Ecto neural progenitor cell (in vitro differentiated cells): ENCODE measurements at regions not wholly inside any gene's neighbourhood (a gene's known extent, or its start where the extent isn't known, plus 50 kb on each side); places are given as distances from the start of the nearest gene placed in this dataset.

Experiments used
- DNase-seq: peaks from one replicate; pipeline ENCODE4 v3.0.0-alpha.2; 2018; ENCODE audit warnings: low spot score

GRCh38 chr18:21997207-21998143 is 171.9 kb upstream of the GATA6 start:
- no peak for DNase-seq

DNA sequence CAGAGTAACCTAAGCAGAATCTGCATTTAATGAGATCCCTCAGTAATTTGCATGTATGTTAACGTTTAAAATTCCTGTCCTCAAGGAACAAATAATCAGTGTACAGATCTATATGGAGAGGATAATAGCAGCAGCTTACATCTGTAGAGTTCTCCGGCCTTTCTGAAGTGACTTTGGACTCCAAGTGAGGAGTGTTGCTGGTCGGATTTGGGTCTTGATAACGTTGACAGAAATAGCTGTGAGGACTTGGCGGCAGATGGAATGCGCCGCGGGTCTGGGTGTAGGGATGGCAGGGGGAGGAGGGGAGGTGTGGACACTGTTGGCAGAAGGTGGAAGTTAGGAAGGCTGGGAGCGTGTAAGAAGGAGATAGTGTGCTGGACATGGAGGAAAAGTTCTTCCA is 170.9 kb upstream of the GATA6 start:
- no peak for DNase-seq

DNA sequence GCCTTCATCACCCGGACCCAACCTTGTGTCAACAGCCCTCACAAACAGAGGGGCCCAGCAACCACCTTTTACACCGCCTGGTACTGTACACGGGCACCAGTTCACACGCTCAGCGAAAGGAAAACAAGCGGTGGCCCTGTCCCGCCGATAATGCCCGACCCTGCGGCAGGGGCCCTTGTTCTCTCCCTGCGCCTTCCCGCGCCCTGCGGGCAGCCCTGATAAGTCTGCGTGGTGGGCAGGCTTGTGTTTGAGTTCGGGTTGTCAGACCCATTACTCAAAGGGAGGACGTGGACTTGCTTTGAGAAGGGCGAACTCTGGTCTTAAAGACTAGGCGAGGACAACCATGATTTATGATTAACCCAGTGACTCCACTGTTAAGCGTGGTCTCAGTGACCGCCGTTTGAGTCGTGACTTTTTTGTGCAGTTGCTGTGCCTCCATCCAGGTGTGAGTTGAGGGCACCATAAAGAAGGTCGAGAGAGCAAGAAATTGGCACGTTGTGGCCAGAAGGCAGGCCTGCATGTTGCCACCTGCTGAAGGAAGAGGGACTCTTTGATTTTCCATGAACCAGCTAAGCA is 167.4 kb upstream of the GATA6 start:
- DNase-seq = no peak

GRCh38 chr18:22005191-22005841 is 164.1 kb upstream of the GATA6 start:
- no peak for DNase-seq

DNA sequence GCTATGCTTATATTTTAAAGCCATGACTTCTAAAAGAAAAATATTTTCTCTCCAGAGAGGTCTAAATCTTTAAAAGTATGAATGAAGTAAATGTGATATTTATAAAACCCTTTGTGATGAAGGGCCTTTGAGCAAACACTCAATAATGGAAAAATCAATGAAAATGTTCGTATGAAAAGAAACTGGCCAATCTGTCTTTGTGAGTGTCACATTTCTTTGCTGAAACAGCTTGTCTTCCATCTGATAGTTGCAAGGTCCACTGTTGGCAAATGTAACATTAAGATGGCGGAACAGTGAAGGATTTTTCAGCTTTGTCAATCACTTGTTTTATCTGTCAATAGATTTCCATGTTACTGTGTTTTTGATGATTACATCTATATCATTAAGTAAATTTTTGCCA is 162.9 kb upstream of the GATA6 start:
- DNase-seq = no peak

DNA sequence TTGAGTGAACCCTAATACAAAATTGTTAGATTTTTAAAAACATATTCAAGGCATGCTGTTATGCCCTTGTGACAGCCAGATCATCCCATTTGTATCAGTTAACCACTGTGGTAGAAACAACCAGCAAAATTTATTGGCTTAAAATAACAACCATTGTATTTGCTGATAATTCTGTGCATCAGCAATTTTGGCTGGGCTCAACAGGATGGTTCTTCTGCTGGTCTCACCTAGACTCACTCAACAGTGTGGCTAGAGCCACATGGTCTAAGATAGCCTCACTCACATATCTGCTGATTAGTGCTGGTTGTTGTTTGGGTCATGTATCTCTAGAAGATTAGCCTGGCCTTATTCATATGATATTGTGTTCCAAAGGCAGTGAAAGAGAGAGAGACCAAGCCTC is 160.1 kb upstream of the GATA6 start:
- no peak for DNase-seq

- DNase-seq = no peak
Observed at GRCh38 chr18:22013993-22014392, 155.4 kb upstream of the GATA6 start.

DNA sequence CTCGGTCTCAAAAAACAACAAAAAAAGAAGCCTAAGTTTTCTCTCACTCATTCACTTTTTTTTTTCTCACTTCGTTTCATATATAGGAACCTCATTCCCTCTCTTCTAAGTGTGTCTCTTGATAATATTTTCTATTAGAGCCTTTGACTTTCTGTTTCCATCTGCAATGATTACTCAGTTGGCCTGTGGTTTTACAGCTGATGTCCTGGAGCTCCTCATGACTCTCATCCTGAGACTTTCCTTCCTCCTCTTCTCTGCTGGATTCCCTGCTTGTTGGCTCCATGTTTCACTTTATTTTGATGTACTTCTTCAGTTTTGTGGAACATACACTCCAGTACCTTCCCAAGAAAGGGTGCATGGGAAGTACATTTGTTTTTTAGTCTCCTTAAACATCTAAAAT is 154.2 kb upstream of the GATA6 start:
- no peak for DNase-seq

- DNase-seq = no peak
Observed at GRCh38 chr18:22018366-22018765, 151.0 kb upstream of the GATA6 start.

DNA sequence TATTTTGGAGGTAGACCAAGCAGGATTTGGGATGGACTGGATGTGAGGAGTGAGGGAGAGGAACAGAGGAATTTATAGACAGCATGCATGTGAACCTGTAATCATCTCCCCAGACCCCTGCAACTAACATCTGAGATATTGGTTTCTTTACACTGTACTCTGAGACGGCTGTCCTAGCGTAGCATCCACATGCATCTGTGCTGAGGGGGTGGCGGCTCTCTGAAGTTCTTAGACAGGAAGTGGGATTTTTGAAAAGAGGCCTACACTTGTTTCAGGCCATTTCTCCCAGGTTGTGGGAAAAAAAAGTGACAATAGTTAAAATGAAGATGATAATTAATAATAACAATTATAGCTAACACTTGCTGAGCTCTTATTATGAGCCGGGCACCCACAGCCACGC is 150.2 kb upstream of the GATA6 start:
- DNase-seq = no peak

DNA sequence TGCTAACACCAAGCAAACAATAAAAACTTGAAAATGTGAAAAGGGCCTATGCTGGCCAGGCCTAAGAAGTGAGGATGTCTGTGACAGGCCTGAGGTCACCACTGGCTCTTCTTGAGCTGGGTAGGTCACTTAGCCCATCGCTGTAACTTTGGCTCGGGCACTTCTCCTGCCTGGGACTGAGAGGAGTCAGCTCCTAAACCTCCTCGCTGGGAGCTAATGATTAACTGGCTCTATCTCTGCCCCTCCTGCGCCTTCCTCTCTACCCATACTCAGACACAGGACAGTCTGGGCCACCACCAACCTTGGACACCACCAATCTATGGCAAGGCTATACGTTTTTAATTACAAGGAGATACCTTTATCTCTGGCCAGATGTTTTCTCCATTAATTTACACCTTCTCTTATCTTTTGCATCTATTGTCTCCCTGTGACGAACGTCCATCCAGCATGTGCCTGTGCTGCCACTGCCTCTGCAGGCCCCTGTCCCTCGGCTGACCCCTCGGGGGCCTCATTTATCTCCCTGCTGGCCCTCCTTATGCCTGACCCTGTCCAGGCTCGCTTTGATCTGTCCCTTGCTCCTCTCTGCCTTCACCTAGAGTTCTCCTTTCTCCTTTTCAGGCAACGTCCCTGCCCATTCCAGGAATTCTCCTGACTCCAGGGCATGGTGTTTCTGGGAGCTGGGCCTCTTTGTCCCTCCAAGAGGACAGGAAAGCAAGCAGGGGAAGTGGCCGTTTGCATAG is 149.1 kb upstream of the GATA6 start:
- no peak for DNase-seq

DNA sequence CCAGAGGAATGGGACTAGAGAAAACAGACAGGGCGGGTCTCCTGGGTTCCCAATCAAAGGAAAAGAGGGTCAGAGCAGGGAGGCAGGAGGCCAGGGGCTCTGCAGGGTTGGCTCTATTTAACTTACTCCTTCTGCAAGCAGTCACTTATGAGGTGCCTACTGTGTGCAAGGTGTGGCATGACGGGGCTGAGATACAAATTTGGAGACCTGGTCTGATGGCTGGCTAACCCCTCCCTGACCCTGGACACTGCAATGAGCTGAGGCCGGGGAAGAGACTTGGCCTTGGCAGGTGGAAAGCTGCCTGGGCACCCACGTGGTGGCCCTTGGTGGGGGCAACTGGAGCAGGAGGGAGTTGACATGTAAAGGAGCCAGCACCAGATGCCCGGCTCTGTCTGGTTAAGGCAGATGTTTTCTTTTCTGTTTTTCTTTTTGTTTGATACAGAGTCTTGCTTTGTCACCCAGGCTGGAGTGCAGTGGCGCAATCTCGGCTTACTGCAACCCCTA is 148.5 kb upstream of the GATA6 start:
- no peak for DNase-seq

- DNase-seq = no peak
Observed at GRCh38 chr18:22021701-22022100, 147.7 kb upstream of the GATA6 start.

GRCh38 chr18:22024924-22025323 is 144.5 kb upstream of the GATA6 start:
- DNase-seq = no peak

DNA sequence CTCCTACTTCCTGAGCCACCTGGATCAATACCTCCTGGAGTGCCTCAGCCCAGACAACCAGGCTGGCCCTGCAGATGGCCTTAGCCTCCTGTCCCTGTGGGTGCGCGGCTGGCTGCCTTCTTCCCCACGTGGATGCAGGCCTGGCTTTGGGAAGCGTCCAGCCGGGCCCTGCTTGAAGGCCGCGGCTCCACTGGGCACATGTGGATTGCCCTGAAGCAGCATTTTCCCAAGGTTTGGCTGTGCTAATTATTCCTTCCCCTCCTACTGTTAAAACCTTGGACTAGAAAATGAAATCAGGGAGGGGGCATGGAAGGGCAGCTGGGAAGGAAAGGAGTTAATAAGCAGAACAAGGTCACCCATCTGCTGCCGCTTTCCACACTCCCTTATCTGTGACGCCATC is 143.0 kb upstream of the GATA6 start:
- no peak for DNase-seq

DNA sequence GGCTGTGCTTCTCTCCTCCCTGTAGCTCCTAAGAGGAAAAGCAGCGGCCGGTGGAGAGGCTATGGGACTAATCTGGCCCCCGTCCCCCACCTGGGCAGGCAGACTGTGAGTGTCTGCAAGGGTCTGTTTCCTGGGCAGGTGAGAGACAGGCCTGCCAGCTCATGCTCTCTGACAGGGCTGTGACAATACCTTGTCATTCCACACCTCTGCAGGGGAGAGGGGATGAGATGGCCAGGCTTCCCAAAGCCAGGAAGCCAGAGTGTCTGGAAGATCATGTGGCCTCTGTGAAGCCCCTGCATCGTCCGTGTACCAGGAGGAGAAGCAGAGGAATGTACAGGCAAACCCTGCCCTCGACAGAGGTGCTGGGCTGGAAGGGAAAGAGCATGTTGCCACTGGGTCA is 142.5 kb upstream of the GATA6 start:
- DNase-seq = no peak

DNA sequence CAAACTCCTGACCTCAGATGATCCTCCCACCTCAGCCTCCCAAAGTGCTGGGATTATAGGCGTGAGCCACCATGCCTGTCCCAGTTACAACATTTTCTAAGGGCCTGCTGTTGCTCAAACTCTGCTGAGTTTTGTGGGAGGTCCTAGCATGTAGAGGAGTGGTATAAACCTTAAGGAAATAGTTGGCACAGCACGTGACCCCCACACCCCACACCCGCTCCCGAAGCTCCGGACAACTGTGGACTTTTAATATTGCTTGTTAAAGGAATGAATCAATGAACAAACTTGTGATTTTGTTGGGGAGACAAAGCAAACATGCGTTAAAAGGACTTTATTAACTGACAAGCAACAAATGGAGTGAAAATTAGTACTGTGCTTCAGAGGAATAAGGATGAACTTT is 137.8 kb upstream of the GATA6 start:
- DNase-seq = no peak

DNA sequence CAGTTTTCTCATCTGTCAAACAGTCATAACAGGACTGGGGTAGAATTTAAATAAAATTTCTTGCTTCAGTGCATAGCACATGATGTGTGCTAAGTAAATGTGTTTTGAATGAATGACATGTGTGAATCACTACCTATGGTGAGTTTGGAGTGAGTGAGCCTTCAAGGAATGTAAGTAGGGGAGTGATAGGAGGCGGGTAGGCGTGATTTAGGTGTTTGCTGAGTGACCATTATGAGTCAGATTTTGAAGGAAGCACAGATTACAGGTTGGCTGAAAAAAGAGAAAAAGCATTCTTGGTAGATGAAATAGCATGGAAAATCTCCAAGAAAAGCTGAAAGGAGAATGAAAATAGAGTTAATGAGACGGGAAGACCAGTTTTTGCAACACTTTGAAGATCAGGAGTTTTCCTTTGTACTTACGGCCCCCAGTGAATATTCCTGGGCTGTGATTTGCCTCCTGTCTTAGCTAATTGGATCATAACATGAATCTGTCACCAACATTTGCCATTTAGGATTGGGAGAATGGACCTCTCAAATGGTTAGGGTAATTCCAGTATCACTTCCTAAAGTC is 136.9 kb upstream of the GATA6 start:
- DNase-seq = no peak

DNA sequence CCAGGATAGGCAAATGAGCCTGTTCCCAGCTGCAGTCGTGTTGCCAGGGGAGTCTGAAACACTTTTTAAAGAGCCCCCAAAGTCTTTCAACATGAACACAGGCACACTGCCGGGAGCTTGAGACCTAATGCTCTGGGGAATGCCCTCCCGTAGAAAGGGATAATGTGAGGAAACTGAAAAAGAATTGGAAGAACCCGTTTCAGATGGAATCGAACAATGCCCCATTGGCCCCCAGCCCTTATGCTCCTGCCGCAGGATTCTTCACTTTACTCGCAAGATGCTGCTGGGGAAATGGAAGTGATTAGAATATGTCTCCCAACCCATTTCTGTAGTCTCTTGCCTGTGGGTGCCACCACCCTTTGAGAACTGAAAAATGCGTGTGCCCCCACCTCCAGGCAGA is 136.3 kb upstream of the GATA6 start:
- peak; percentile 59 for DNase-seq

GRCh38 chr18:22034276-22034675 is 135.1 kb upstream of the GATA6 start:
- DNase-seq = no peak

DNA sequence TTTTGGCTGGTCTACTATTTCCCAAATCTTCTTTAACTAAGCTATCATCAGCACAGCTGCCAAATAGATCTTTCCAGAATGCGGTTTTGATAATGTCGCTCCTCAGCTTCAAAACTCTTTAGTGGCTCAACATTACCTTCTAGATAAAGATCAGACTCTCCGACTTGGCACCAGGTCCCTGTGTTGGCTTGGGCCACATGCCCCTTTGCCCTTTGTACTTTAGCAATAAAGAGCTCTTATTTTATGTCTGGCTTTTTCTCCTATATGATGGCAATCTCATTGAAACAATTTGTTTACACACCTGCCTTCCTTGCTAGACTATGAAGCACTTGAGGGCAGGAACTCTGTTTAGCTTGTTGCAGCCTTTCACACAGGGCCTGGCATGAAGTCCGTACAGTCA is 128.9 kb upstream of the GATA6 start:
- no peak for DNase-seq

DNA sequence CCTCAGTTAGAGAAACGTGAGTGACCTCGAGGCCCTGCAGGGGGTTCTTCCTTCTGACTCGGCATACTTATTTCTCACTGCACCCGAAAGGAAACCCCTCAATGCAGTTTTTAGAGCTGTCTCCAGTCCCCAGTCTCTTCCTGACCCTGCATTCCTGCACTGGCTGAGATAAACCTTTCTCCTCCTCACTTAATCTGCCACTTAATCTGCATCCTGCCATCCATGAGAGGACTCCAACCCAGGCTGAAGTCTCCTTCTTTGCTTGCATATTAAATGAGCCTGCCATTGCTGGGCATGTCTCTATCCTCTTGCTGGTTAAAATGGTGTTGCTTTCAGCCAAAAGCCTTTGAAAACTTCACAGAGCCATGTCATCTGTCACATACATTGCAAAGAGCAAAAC is 125.6 kb upstream of the GATA6 start:
- DNase-seq = no peak
